Mucosa of descending colon (tissue), 3 donors: ENCODE measurements at regions not wholly inside any gene's neighbourhood (a gene's known extent, or its start where the extent isn't known, plus 50 kb on each side); places are given as distances from the start of the nearest gene placed in this dataset.

ENCODE experiments used
- ATAC-seq: fragments of 200-7000 bp; cut with Tn5 transposase; one replicate; pipeline ENCODE4 v1.9.1; 2020; ENCODE audit warnings: mild to moderate bottlenecking, moderate library complexity
- DNase-seq, 3 donors: peaks; one replicate each; pipeline ENCODE4 v3.0.0-alpha.2; 2020
- H3K36me3 ChIP-seq: fragments of 200-600 bp; one replicate; pipeline ENCODE4 v1.8.0; 2021; ENCODE audit warnings: low read depth, mild to moderate bottlenecking
- H3K4me1 ChIP-seq: fragments of 200-600 bp; one replicate; pipeline ENCODE4 v1.8.0; 2021; ENCODE audit warnings: low read depth, mild to moderate bottlenecking
- H3K4me3 ChIP-seq: fragments of 200-600 bp; one replicate; pipeline ENCODE4 v1.8.0; 2021; ENCODE audit warnings: mild to moderate bottlenecking
- H3K9me3 ChIP-seq: fragments of 200-600 bp; one replicate; pipeline ENCODE4 v1.8.0; 2021; ENCODE audit warnings: mild to moderate bottlenecking
- intact Hi-C, 2 donors: fragments of 100-400 bp; cut with DNase I in 1 of 2; cut with micrococcal nuclease in 1 of 2; formaldehyde crosslinking; loops; one replicate each; pipeline versions ENCODE4 v1.11.0 to v1.11.1; 2022; cut with DNase I, micrococcal nuclease
- TF ChIP-seq, protein P1 (sequence below): fragments of 200-600 bp; IDR thresholded peaks from one replicate; pipeline ENCODE4 v1.8.0; 2022; ENCODE audit warnings: antibody characterized with exemption, mild to moderate bottlenecking
- donor health status: DM: no; HTN: no; CAD: no; lungs with moderate emphysema.
- donor health status: DM: no; HTN: no; CAD: no.
- donor health status: DM: no; HTN: yes; CAD: no.

DNA sequence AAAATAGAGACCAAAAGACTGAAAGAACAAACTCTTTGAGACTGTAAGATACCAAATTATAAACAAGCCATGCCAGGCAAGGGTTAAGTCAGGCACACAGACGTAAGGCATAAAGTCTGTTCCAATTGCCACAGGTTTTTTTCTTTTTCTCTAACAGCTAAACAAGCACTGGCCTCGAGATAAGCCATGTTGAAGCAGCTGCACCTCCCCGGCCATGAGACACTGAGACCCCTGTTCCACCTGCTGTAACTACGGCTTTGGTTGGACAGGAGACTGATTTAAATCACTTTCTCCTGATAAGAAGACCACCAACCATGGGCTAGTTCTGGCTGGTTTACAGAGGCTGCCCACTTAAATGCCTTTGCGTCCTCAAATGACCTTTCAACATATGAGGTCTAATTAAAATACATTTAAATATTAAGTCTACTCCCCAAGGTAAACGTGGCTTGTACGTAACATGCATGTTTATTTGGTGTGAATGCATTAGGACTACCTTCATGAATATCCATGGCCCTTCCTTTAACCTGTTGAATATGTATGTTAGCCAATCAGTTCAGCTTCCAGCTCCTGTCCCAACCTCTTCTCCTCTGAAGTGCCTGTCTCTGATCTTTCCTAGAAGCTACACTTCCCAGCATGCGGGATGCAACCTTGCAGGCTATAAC, 117.2 kb downstream of the CMPK2 start:
- ATAC-seq: no peak

DNA sequence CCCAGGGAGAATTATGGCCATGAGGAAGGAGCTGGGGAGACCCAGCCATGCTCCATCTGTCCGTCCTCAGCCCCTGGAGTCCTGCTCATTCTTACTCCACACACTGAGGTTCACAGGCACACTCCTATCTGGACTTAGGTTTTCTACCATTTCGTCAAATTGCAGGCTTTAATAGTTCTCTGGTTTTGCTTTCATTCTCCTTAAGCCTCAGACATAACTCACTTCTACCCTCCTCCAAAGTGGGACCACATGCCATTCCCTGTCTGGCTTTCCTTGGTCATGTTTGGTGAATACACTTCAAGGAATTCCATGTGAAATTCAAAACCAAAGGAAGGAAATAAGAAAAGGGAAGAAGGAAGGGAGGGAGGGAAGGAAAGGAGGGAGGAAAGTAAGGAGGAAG, 115.7 kb downstream of the CMPK2 start:
- Histone ChIP-seq H3K36me3 (no peaks in the 10 kb centered on the region), H3K9me3 (no peaks in the 10 kb centered on the region), H3K4me1 (no peaks in the 10 kb centered on the region), H3K4me3 (no peak overlapping the region)
- intact Hi-C loops: no loop called here
- no peak for DNase-seq
- no peak for ATAC-seq
- TF ChIP-seq, protein P1, sequence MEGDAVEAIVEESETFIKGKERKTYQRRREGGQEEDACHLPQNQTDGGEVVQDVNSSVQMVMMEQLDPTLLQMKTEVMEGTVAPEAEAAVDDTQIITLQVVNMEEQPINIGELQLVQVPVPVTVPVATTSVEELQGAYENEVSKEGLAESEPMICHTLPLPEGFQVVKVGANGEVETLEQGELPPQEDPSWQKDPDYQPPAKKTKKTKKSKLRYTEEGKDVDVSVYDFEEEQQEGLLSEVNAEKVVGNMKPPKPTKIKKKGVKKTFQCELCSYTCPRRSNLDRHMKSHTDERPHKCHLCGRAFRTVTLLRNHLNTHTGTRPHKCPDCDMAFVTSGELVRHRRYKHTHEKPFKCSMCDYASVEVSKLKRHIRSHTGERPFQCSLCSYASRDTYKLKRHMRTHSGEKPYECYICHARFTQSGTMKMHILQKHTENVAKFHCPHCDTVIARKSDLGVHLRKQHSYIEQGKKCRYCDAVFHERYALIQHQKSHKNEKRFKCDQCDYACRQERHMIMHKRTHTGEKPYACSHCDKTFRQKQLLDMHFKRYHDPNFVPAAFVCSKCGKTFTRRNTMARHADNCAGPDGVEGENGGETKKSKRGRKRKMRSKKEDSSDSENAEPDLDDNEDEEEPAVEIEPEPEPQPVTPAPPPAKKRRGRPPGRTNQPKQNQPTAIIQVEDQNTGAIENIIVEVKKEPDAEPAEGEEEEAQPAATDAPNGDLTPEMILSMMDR: no peak

More for the DNA sequence above, 117.2 kb downstream of the CMPK2 start:
- Histone ChIP-seq H3K4me1 (no peaks in the 10 kb centered on the region), H3K4me3 (no peak overlapping the region), H3K36me3 (no peaks in the 10 kb centered on the region), H3K9me3 (no peaks in the 10 kb centered on the region)
- DNase-seq: no peak
- TF ChIP-seq, protein P1: no peak
- intact Hi-C loops: no loop called here

DNA sequence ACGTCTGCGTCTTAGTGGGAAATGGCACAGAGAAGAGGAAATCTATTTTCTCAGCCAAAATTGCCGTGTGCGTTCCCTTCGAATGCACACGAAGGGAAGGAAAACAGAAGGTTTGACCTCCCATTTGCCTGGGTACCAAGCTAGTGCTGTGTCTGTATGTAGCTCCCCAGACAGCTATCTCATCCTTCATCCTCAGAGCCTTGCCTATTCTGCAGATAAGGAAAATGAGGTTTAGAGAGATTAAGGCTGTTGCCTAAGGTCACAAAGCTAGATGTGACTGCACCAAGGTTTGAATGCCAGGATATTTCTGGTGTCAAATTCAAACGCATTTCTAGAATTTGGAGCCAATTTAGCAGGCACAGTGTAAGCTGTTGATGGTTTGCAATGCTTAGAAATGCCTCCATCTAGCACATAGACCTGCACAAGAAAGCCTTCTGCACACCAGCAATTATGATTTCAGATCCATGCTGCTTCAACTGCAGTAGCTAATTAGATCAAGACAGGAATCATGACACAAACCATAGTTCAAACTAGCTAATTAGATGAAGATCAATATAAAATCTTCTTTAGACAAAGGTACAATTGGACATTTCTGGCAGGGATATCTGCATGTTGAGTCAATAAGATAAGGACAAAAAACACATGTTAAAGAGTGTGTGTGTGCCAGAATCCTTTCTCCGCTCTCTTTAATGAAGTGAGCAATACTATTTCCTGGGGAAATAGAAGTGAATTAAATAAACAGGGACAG, 115.1 kb downstream of the CMPK2 start:
- Histone ChIP-seq H3K4me1 (no peaks in the 10 kb centered on the region), H3K36me3 (no peaks in the 10 kb centered on the region), H3K9me3 (no peaks in the 10 kb centered on the region), H3K4me3 (no peak overlapping the region)
- intact Hi-C loops: no loop called here
- DNase-seq (no peak), ATAC-seq (no peak)
- TF ChIP-seq, protein P1: no peak

DNA sequence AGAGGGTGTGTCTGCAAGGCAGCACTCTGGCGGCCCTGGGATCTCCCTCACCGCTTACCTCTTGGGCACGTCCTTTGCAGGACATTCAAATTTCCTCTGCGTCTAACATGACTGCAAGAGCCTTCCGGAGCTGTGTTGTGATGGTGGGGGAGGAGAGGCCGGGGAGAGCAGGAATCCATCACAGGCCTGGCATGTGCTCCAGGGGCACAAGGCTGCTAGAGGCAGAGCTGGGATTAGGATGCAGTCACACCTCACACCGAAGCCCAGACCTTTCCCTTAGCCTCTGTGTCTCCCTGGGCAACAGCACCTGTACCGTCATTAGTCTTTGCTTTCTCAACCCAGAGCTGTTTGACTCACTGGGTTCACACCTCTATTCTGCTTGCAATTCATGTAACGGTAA, 111.3 kb downstream of the CMPK2 start:
- DNase-seq (no peak), ATAC-seq (no peak)
- Histone ChIP-seq H3K4me3 (no peak overlapping the region), H3K4me1 (no peaks in the 10 kb centered on the region), H3K9me3 (no peaks in the 10 kb centered on the region), H3K36me3 (no peaks in the 10 kb centered on the region)
- TF ChIP-seq, protein P1: no peak
- intact Hi-C loops: no loop called here

DNA sequence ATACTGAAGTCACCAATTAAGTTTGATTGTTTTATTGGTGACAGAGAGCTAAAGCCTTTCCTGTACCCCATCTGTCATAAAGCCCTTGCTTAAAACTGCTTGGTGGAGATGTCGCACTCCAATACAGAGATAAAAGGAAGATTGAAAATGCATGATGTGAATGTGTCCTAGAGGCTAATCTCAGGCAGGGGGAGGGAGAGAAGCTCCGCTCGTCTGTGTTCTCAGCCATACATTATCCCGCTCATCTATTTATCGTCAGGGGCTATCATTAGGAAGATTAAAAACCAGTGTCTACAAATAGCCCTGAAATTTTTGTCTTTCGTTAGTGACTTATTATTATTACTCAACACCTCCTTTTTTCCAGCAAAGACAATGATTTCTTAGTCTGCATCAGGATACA, 110.3 kb downstream of the CMPK2 start:
- no peak overlapping the region for H3K4me3 ChIP-seq
- no peak for ATAC-seq
- intact Hi-C loops: no loop called here
- no peak for DNase-seq
- H3K36me3 ChIP-seq: no peaks in the 10 kb centered on the region
- TF ChIP-seq, protein P1: no peak
- no peaks in the 10 kb centered on the region for H3K9me3 ChIP-seq
- H3K4me1 ChIP-seq: no peaks in the 10 kb centered on the region
